OCI-LY7 (cell line): ENCODE measurements at regions not wholly inside any gene's neighbourhood (a gene's known extent, or its start where the extent isn't known, plus 50 kb on each side); places are given as distances from the start of the nearest gene placed in this dataset.

Experiments
- BruUV-seq: library from RNA; stranded (reverse); fragments of 400-500 nt; replicated peaks from 2 replicates; lab custom pipeline; 2021; lab: Mats Ljungman, UMichigan
- CTCF ChIA-PET: fragments of 300-600 bp; sonication (Branson Sonifier 250); formaldehyde crosslinking; loops from one replicate; lab custom pipeline; 2022; ENCODE audit warnings: antibody characterized with exemption; ENCODE audit not compliant: unreplicated experiment; lab: Charles Lee
- POLR2A ChIA-PET: fragments of 300-600 bp; sonication (Branson Sonifier 250); formaldehyde crosslinking; loops from one replicate; lab custom pipeline; 2022; ENCODE audit warnings: antibody characterized with exemption; lab: Charles Lee
- DNase-seq: peaks from one replicate; pipeline ENCODE4 v3.0.0-alpha.2; 2015; ENCODE audit warnings: low spot score
- H2AFZ ChIP-seq: fragments of 200-600 bp; sonication (generic), shearing (Covaris generic); 2 replicates; pipeline ENCODE4 v1.6.1; 2014; ENCODE audit warnings: mild to moderate bottlenecking, antibody characterized with exemption, low read length, moderate library complexity
- H3K27ac ChIP-seq: fragments of 200-600 bp; sonication (generic); 2 replicates; pipeline ENCODE4 v1.5.1; 2014; ENCODE audit warnings: mixed run types, low read depth, mild to moderate bottlenecking, moderate library complexity, low read length, inconsistent platforms; ENCODE audit not compliant: poor library complexity, severe bottlenecking
- H3K36me3 ChIP-seq: fragments of 200-600 bp; sonication (generic); 2 replicates; pipeline ENCODE4 v1.6.1; 2014; ENCODE audit warnings: mild to moderate bottlenecking, antibody characterized with exemption, low read length, moderate library complexity, mixed read lengths; ENCODE audit not compliant: insufficient read depth
- H3K4me1 ChIP-seq: fragments of 200-600 bp; sonication (generic); 2 replicates; pipeline ENCODE4 v1.5.1; 2014; ENCODE audit warnings: mild to moderate bottlenecking, low read length; ENCODE audit not compliant: insufficient read depth, poor library complexity, severe bottlenecking
- H3K4me2 ChIP-seq: fragments of 200-600 bp; sonication (generic); 2 replicates; pipeline ENCODE4 v1.6.1; 2014; ENCODE audit warnings: mild to moderate bottlenecking, low read length
- H3K4me3 ChIP-seq: fragments of 200-600 bp; sonication (generic); 2 replicates; pipeline ENCODE4 v1.5.1; 2014; ENCODE audit warnings: mild to moderate bottlenecking, low read depth, low read length; ENCODE audit not compliant: poor library complexity, severe bottlenecking
- H3K79me2 ChIP-seq: fragments of 200-600 bp; sonication (generic); 2 replicates; pipeline ENCODE4 v1.6.1; 2016; ENCODE audit warnings: low read depth, mild to moderate bottlenecking, low read length, moderate library complexity, mixed read lengths; ENCODE audit not compliant: insufficient read depth
- H3K9me2 ChIP-seq: fragments of 200-600 bp; sonication (generic); 2 replicates; pipeline ENCODE4 v1.6.1; 2016; ENCODE audit warnings: mild to moderate bottlenecking, low read length, mixed read lengths; ENCODE audit not compliant: insufficient read depth
- H3K9me3 ChIP-seq: fragments of 200-600 bp; sonication (generic); 2 replicates; pipeline ENCODE4 v1.6.1; 2014; ENCODE audit warnings: mild to moderate bottlenecking, mixed run types, low read length, mixed read lengths
- H4K20me1 ChIP-seq: fragments of 200-600 bp; sonication (generic); 2 replicates; pipeline ENCODE4 v1.6.1; 2014; ENCODE audit warnings: mild to moderate bottlenecking, antibody characterized with exemption, low read length, moderate library complexity, mixed read lengths; ENCODE audit not compliant: insufficient read depth
- EZH2phosphoT487 ChIP-seq: fragments of 200-600 bp; sonication (generic); IDR thresholded peaks from 2 replicates; pipeline ENCODE4 v1.6.1; 2018; ENCODE audit warnings: low read depth, borderline replicate concordance, mild to moderate bottlenecking, mixed run types, antibody characterized with exemption, low read length, moderate library complexity, mixed read lengths
- intact Hi-C: fragments of 100-400 bp; cut with micrococcal nuclease; formaldehyde crosslinking; loops from one replicate; pipeline ENCODE4 v1.10.0; 2022; ENCODE audit not compliant: unreplicated experiment
- TF ChIP-seq, protein P1 (sequence below): fragments of 200-600 bp; sonication (generic); conservative IDR thresholded peaks from 2 replicates; pipeline ENCODE4 v1.5.1; 2014; ENCODE audit warnings: mild to moderate bottlenecking, antibody characterized with exemption, low read length, moderate library complexity, mixed read lengths

DNA sequence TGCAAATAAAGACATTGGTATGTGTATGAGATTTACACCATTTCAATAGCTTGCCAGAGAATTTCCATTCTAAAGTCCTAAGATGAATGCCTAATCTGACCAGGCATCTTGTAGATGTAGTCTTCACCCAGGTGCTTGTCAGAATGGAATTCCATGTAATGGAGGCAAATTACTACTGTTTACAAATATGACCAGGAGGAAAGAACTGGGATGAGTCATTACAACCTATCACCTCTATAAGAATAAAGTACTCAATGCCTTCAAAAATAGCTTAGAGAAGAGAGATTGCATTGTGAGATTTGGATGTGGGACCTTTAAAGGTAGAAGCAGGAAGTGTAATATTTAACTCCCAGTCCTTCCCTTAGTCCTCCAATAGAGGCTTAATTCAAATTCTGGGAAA is 507.0 kb upstream of the PTGER4 start:
- no peaks in the 10 kb centered on the region for H4K20me1 ChIP-seq
- H3K9me3 ChIP-seq: no peaks in the 10 kb centered on the region
- no peaks in the 10 kb centered on the region for H3K36me3 ChIP-seq
- no peaks in the 10 kb centered on the region for H3K9me2 ChIP-seq
- H3K4me3 ChIP-seq: no peak overlapping the region
- BruUV-seq: no TSS peak
- DNase-seq: no peak
- H2AFZ ChIP-seq: no peak overlapping the region
- CTCF ChIA-PET: no interaction called here
- no peak overlapping the region for H3K4me2 ChIP-seq
- TF ChIP-seq EZH2phosphoT487: no peak
- TF ChIP-seq, protein P1, sequence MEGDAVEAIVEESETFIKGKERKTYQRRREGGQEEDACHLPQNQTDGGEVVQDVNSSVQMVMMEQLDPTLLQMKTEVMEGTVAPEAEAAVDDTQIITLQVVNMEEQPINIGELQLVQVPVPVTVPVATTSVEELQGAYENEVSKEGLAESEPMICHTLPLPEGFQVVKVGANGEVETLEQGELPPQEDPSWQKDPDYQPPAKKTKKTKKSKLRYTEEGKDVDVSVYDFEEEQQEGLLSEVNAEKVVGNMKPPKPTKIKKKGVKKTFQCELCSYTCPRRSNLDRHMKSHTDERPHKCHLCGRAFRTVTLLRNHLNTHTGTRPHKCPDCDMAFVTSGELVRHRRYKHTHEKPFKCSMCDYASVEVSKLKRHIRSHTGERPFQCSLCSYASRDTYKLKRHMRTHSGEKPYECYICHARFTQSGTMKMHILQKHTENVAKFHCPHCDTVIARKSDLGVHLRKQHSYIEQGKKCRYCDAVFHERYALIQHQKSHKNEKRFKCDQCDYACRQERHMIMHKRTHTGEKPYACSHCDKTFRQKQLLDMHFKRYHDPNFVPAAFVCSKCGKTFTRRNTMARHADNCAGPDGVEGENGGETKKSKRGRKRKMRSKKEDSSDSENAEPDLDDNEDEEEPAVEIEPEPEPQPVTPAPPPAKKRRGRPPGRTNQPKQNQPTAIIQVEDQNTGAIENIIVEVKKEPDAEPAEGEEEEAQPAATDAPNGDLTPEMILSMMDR: no peak
- no peaks in the 10 kb centered on the region for H3K4me1 ChIP-seq
- POLR2A ChIA-PET: no interaction called here
- H3K79me2 ChIP-seq: no peaks in the 10 kb centered on the region
- intact Hi-C loops: no loop called here
- no peak overlapping the region for H3K27ac ChIP-seq

DNA sequence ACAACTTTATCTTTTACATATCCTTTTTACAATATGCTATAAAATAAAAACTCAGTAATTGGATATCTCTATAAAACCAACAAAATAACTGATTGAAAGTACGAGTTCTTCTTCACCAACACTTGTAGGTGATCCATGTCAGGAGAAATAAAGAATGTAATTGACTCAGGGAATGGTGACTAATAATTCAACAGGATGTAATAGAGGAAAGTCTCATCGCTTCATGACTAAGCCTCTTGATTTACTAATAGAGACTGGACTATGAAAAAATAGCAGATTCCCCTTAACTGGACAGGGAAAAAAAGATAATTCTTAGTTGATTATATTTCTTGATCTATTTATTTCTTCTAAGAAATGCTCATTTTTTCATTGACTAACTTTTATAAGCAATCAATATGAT is 507.7 kb upstream of the PTGER4 start:
- BruUV-seq: no TSS peak
- no peak overlapping the region for H3K4me3 ChIP-seq
- ChIA-PET POLR2A (no interaction called here), CTCF (no interaction called here)
- no peak overlapping the region for H2AFZ ChIP-seq
- H3K4me2 ChIP-seq: no peak overlapping the region
- intact Hi-C loops: no loop called here
- no peaks in the 10 kb centered on the region for H3K9me2 ChIP-seq
- no peaks in the 10 kb centered on the region for H3K9me3 ChIP-seq
- no peaks in the 10 kb centered on the region for H3K36me3 ChIP-seq
- H3K27ac ChIP-seq: no peak overlapping the region
- DNase-seq: no peak
- H4K20me1 ChIP-seq: no peaks in the 10 kb centered on the region
- H3K79me2 ChIP-seq: no peaks in the 10 kb centered on the region
- TF ChIP-seq, protein P1: no peak
- no peak for TF ChIP-seq EZH2phosphoT487
- H3K4me1 ChIP-seq: no peaks in the 10 kb centered on the region

DNA sequence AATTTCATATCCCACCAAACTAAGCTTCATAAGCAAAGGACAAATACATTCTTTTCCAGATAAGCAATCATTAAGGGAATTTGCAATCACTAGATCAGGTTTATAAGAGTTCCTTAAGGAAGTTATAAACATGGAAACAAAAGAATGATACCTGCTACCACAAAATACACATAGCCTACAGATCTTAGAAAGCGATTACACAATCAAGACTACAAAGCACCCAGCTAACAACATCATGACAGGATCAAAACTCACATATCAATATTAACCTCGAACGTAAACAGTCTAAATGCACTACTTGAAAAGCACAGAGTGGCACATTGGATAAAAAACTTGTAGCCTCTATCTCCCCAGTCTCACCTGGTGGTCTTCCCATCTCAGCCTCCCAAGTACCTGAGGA is 512.4 kb upstream of the PTGER4 start:
- DNase-seq: no peak
- Histone ChIP-seq H3K4me1 (no peaks in the 10 kb centered on the region), H3K36me3 (no peaks in the 10 kb centered on the region), H3K9me2 (no peaks in the 10 kb centered on the region), H3K4me3 (no peak overlapping the region), H3K4me2 (no peak overlapping the region), H2AFZ (no peak overlapping the region), H3K79me2 (no peaks in the 10 kb centered on the region), H3K27ac (no peak overlapping the region), H3K9me3 (no peaks in the 10 kb centered on the region), H4K20me1 (no peaks in the 10 kb centered on the region)
- no TSS peak for BruUV-seq
- CTCF ChIA-PET: no interaction called here
- no peak for TF ChIP-seq EZH2phosphoT487
- TF ChIP-seq, protein P1: no peak
- intact Hi-C loops: no loop called here
- POLR2A ChIA-PET: interaction anchor here (1.0 kb wide), 1 partner anchor 9 kb away, joined by 3 read pairs; no protein-coding TSS in a partner anchor
